ENCODE measurements at regions not wholly inside any gene's neighbourhood (a gene's known extent, or its start where the extent isn't known, plus 50 kb on each side); places are given as distances from the start of the nearest gene placed in this dataset.

- no peak for TF ChIP-seq EZH2phosphoT487 (IDR thresholded peaks at IDR 0.05; ENCODE audit: borderline replicate concordance, low read length)
- TF ChIP-seq, protein P1, sequence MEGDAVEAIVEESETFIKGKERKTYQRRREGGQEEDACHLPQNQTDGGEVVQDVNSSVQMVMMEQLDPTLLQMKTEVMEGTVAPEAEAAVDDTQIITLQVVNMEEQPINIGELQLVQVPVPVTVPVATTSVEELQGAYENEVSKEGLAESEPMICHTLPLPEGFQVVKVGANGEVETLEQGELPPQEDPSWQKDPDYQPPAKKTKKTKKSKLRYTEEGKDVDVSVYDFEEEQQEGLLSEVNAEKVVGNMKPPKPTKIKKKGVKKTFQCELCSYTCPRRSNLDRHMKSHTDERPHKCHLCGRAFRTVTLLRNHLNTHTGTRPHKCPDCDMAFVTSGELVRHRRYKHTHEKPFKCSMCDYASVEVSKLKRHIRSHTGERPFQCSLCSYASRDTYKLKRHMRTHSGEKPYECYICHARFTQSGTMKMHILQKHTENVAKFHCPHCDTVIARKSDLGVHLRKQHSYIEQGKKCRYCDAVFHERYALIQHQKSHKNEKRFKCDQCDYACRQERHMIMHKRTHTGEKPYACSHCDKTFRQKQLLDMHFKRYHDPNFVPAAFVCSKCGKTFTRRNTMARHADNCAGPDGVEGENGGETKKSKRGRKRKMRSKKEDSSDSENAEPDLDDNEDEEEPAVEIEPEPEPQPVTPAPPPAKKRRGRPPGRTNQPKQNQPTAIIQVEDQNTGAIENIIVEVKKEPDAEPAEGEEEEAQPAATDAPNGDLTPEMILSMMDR (IDR thresholded peaks at IDR 0.05; ENCODE audit: low read depth, low read length, poor library complexity, severe bottlenecking), result no peak
- H3K4me1 ChIP-seq (ENCODE audit: control insufficient read depth, low read length), result no peaks in the 10 kb centered on the region
- H3K27me3 ChIP-seq (ENCODE audit: control insufficient read depth, low read length), result no peaks in the 10 kb centered on the region
- no peak overlapping the region for H3K4me3 ChIP-seq (ENCODE audit: low read length)
- H3K9me3 ChIP-seq (ENCODE audit: control insufficient read depth, insufficient read depth, low read length), result no peaks in the 10 kb centered on the region
- no peaks in the 10 kb centered on the region for H3F3A ChIP-seq (ENCODE audit: control insufficient read depth, insufficient read depth)
- H4K20me1 ChIP-seq (ENCODE audit: control insufficient read depth, insufficient read depth, low read depth, low read length), result no peaks in the 10 kb centered on the region
- H3K36me3 ChIP-seq (ENCODE audit: control insufficient read depth, low read length), result no peaks in the 10 kb centered on the region
- no peaks in the 10 kb centered on the region for H3K79me2 ChIP-seq (ENCODE audit: control insufficient read depth, low read length)
- no peak overlapping the region for H3K4me2 ChIP-seq (ENCODE audit: low read length)
- H3K27ac ChIP-seq (ENCODE audit: low read depth, low read length), result no peak overlapping the region
- no peaks in the 10 kb centered on the region for H3K9me2 ChIP-seq (replicated peaks; ENCODE audit: control insufficient read depth, low read length)
Observed at GRCh38 chrX:78383594-78383993, 56.2 kb upstream of the CYSLTR1 start.

DNA sequence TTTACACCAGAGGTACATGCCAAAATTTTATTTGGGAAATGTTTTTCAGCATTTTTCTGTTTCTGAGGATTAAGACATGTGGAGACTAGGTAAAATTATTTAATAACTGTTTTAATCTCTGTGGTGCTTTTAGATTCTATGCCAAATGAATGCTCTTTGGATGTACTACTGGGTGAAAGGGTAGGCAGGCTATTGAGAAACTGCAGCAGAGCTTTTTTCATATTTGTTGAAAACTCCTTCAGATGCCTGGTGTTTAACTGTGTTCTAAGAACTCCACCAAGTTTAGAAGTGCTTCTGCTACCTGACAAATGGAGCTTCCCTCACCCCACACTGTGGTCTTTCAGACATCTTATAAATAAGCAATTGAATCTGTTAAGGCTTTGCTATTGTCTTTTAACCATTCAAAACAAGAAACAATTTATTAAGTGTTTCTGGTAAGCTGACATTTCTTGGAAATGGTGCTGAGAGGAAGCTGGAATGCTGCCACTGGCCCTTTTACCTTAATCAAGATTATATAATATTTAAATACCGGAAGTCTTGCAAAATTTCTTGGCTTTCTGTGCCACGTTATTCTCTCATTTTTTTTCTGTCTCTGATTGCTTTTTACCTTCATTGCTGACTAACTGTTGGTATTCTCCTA is 51.2 kb upstream of the CYSLTR1 start:
- H3K4me2 ChIP-seq (ENCODE audit: low read length), result no peak overlapping the region
- no peaks in the 10 kb centered on the region for H4K20me1 ChIP-seq (ENCODE audit: control insufficient read depth, insufficient read depth, low read depth, low read length)
- no peaks in the 10 kb centered on the region for H3K4me1 ChIP-seq (ENCODE audit: control insufficient read depth, low read length)
- TF ChIP-seq, protein P1 (IDR thresholded peaks at IDR 0.05; ENCODE audit: low read depth, low read length, poor library complexity, severe bottlenecking), result no peak
- no peak for TF ChIP-seq EZH2phosphoT487 (IDR thresholded peaks at IDR 0.05; ENCODE audit: borderline replicate concordance, low read length)
- no peaks in the 10 kb centered on the region for H3K9me3 ChIP-seq (ENCODE audit: control insufficient read depth, insufficient read depth, low read length)
- H3K27me3 ChIP-seq (ENCODE audit: control insufficient read depth, low read length), result no peaks in the 10 kb centered on the region
- no peaks in the 10 kb centered on the region for H3F3A ChIP-seq (ENCODE audit: control insufficient read depth, insufficient read depth)
- H3K27ac ChIP-seq (ENCODE audit: low read depth, low read length), result no peak overlapping the region
- H3K9me2 ChIP-seq (replicated peaks; ENCODE audit: control insufficient read depth, low read length), result no peaks in the 10 kb centered on the region
- H3K79me2 ChIP-seq (ENCODE audit: control insufficient read depth, low read length), result no peaks in the 10 kb centered on the region
- H3K36me3 ChIP-seq (ENCODE audit: control insufficient read depth, low read length), result no peaks in the 10 kb centered on the region
- H3K4me3 ChIP-seq (ENCODE audit: low read length), result no peak overlapping the region

Data from DOHH2 (cell line).